Mesendoderm (in vitro differentiated cells): ENCODE measurements at regions not wholly inside any gene's neighbourhood (a gene's known extent, or its start where the extent isn't known, plus 50 kb on each side); places are given as distances from the start of the nearest gene placed in this dataset.
"Not testable (repeated sequence)": the region's sequence is repeated elsewhere in the genome, so short reads cannot be mapped to it uniquely, and the experiment has no call there.

Experiments used
- DNase-seq: peaks from one replicate; pipeline ENCODE4 v3.0.0; 2013
- H2AK5ac ChIP-seq: 2 replicates; pipeline ENCODE4 v1.6.1; 2013; ENCODE audit warnings: low read length, inconsistent platforms
- H2BK120ac ChIP-seq: 2 replicates; pipeline ENCODE4 v1.6.1; 2013; ENCODE audit warnings: low read depth, mild to moderate bottlenecking, low read length, moderate library complexity, mixed read lengths
- H2BK15ac ChIP-seq: replicated peaks from 2 replicates; pipeline ENCODE4 v1.6.1; 2013; ENCODE audit warnings: low read depth, mild to moderate bottlenecking, moderate library complexity
- H2BK5ac ChIP-seq: 2 replicates; pipeline ENCODE4 v1.6.1; 2013; ENCODE audit warnings: low read length, inconsistent platforms
- H3K18ac ChIP-seq: 2 replicates; pipeline ENCODE4 v1.6.1; 2013; ENCODE audit warnings: mild to moderate bottlenecking, low read length, mixed read lengths
- H3K23ac ChIP-seq: one replicate; pipeline ENCODE4 v1.6.1; 2013; ENCODE audit warnings: low read length
- H3K27ac ChIP-seq: 2 replicates; pipeline ENCODE4 v1.5.1; 2013; ENCODE audit warnings: low read depth, mild to moderate bottlenecking, inconsistent platforms, low read length, moderate library complexity
- H3K27me3 ChIP-seq: 2 replicates; pipeline ENCODE4 v1.6.1; 2013; ENCODE audit warnings: low read length, control low read depth, mild to moderate bottlenecking, inconsistent platforms; ENCODE audit not compliant: insufficient read depth, poor library complexity
- H3K36me3 ChIP-seq: 2 replicates; pipeline ENCODE4 v1.6.1; 2013; ENCODE audit warnings: low read length, inconsistent platforms; ENCODE audit not compliant: control insufficient read depth, insufficient read depth
- H3K4ac ChIP-seq: one replicate; pipeline ENCODE4 v1.6.1; 2013; ENCODE audit warnings: low read depth, mild to moderate bottlenecking, low read length, moderate library complexity
- H3K4me1 ChIP-seq: 2 replicates; pipeline ENCODE4 v1.6.1; 2013; ENCODE audit warnings: low read depth, low read length, inconsistent platforms; ENCODE audit not compliant: control insufficient read depth
- H3K4me2 ChIP-seq: 2 replicates; pipeline ENCODE4 v1.6.1; 2013; ENCODE audit warnings: low read length
- H3K4me3 ChIP-seq: 2 replicates; pipeline ENCODE4 v1.5.1; 2013; ENCODE audit warnings: mild to moderate bottlenecking, low read length
- H3K56ac ChIP-seq: one replicate; pipeline ENCODE4 v1.6.1; 2013; ENCODE audit warnings: low read length
- H3K79me1 ChIP-seq: 2 replicates; pipeline ENCODE4 v1.6.1; 2013; ENCODE audit warnings: low read length, inconsistent platforms
- H3K79me2 ChIP-seq: 2 replicates; pipeline ENCODE4 v1.6.1; 2013; ENCODE audit warnings: mild to moderate bottlenecking, low read length; ENCODE audit not compliant: control insufficient read depth, insufficient read depth
- H3K9ac ChIP-seq: 2 replicates; pipeline ENCODE4 v1.6.1; 2013; ENCODE audit warnings: low read length, inconsistent platforms
- H4K5ac ChIP-seq: one replicate; pipeline ENCODE4 v1.6.1; 2013; ENCODE audit warnings: low read length
- H4K8ac ChIP-seq: one replicate; pipeline ENCODE4 v1.6.1; 2013; ENCODE audit warnings: low read depth, mild to moderate bottlenecking, control low read depth, low read length, moderate library complexity
- WGBS: extraction: QIAGEN DNeasy Blood & Tissue Kit; methylation state at CpG from one replicate; pipeline ENCODE4 v1.1.7; 2013; ENCODE audit warnings: low lambda C conversion rate, missing lambda C conversion rate; ENCODE audit not compliant: insufficient coverage; ENCODE audit errors: extremely low coverage; 5-methylcytosine and 5-hydroxymethylcytosine counted together

- Histone ChIP-seq H3K18ac (no peak overlapping the region), H3K4ac (no peak overlapping the region), H3K4me1 (no peaks in the 10 kb centered on the region), H3K79me2 (no peaks in the 10 kb centered on the region), H3K4me3 (no peak overlapping the region), H2BK120ac (no peak overlapping the region), H2BK5ac (no peak overlapping the region), H3K9ac (no peak overlapping the region), H2BK15ac (no peak overlapping the region), H4K5ac (no peak overlapping the region), H2AK5ac (no peak overlapping the region), H3K36me3 (no peaks in the 10 kb centered on the region), H3K23ac (no peak overlapping the region), H4K8ac (no peak overlapping the region), H3K27ac (no peak overlapping the region), H3K79me1 (no peaks in the 10 kb centered on the region), H3K27me3 (no peaks in the 10 kb centered on the region), H3K56ac (no peak overlapping the region), H3K4me2 (no peak overlapping the region)
- no CpG with 5 or more reads among the region's 2 CpGs for WGBS
- DNase-seq: no peak
These were observed 127.5 kb upstream of the CCNG1 start for GRCh38 chr5:163309914-163310313.

- DNase-seq: no peak
- no peaks in the 10 kb centered on the region for H3K36me3 ChIP-seq
- H3K56ac ChIP-seq: no peak overlapping the region
- H3K4me3 ChIP-seq: no peak overlapping the region
- H2AK5ac ChIP-seq: no peak overlapping the region
- no peak overlapping the region for H3K23ac ChIP-seq
- no peaks in the 10 kb centered on the region for H3K79me2 ChIP-seq
- no peaks in the 10 kb centered on the region for H3K27me3 ChIP-seq
- H3K4me2 ChIP-seq: no peak overlapping the region
- no peak overlapping the region for H3K27ac ChIP-seq
- H3K9ac ChIP-seq: no peak overlapping the region
- WGBS: no CpG with 5 or more reads among the region's 1 CpG
- H2BK15ac ChIP-seq: no peak overlapping the region
- no peak overlapping the region for H3K18ac ChIP-seq
- H4K5ac ChIP-seq: no peak overlapping the region
- no peak overlapping the region for H2BK120ac ChIP-seq
- H3K4me1 ChIP-seq: no peaks in the 10 kb centered on the region
- H2BK5ac ChIP-seq: no peak overlapping the region
- H4K8ac ChIP-seq: no peak overlapping the region
- H3K79me1 ChIP-seq: no peaks in the 10 kb centered on the region
- H3K4ac ChIP-seq: no peak overlapping the region
These were observed 126.4 kb upstream of the CCNG1 start for GRCh38 chr5:163310997-163311396.

GRCh38 chr5:163312598-163312997 lies 124.8 kb upstream of the CCNG1 start:
- no peaks in the 10 kb centered on the region for H3K79me1 ChIP-seq
- no peak overlapping the region for H2BK15ac ChIP-seq
- H3K79me2 ChIP-seq: no peaks in the 10 kb centered on the region
- H3K36me3 ChIP-seq: no peaks in the 10 kb centered on the region
- H2BK5ac ChIP-seq: no peak overlapping the region
- no peaks in the 10 kb centered on the region for H3K4me1 ChIP-seq
- H3K4ac ChIP-seq: no peak overlapping the region
- H2BK120ac ChIP-seq: no peak overlapping the region
- no peak overlapping the region for H4K8ac ChIP-seq
- no peak overlapping the region for H3K56ac ChIP-seq
- DNase-seq: no peak
- H3K4me3 ChIP-seq: no peak overlapping the region
- H3K18ac ChIP-seq: no peak overlapping the region
- no peak overlapping the region for H3K9ac ChIP-seq
- no peak overlapping the region for H2AK5ac ChIP-seq
- H4K5ac ChIP-seq: no peak overlapping the region
- WGBS: no CpG with 5 or more reads among the region's 2 CpGs
- no peak overlapping the region for H3K4me2 ChIP-seq
- H3K23ac ChIP-seq: no peak overlapping the region
- H3K27ac ChIP-seq: no peak overlapping the region
- no peaks in the 10 kb centered on the region for H3K27me3 ChIP-seq

GRCh38 chr5:163313049-163313448 lies 124.3 kb upstream of the CCNG1 start:
- H3K4me1 ChIP-seq, H3K4me3 ChIP-seq, H3K4me2 ChIP-seq, H3K79me1 ChIP-seq, H3K18ac ChIP-seq, H2AK5ac ChIP-seq, H2BK15ac ChIP-seq, H3K36me3 ChIP-seq, H3K27ac ChIP-seq, H3K79me2 ChIP-seq, H4K8ac ChIP-seq, DNase-seq, H2BK120ac ChIP-seq, H3K4ac ChIP-seq, H2BK5ac ChIP-seq, H3K27me3 ChIP-seq, H4K5ac ChIP-seq, H3K23ac ChIP-seq, H3K9ac ChIP-seq, H3K56ac ChIP-seq: not testable (repeated sequence)
- WGBS: no CpG with 5 or more reads among the region's 7 CpGs

- not testable (repeated sequence) for H3K56ac ChIP-seq, H3K27ac ChIP-seq, H3K4me3 ChIP-seq, H3K4ac ChIP-seq, H2BK120ac ChIP-seq, H3K4me2 ChIP-seq, H3K4me1 ChIP-seq, DNase-seq, H3K9ac ChIP-seq, H2BK15ac ChIP-seq, H2BK5ac ChIP-seq, H3K79me2 ChIP-seq, H3K36me3 ChIP-seq, H3K79me1 ChIP-seq, H4K8ac ChIP-seq, H2AK5ac ChIP-seq, H3K23ac ChIP-seq, H3K18ac ChIP-seq, H3K27me3 ChIP-seq, H4K5ac ChIP-seq
- WGBS: no CpG with 5 or more reads among the region's 6 CpGs
These were observed 121.0 kb upstream of the CCNG1 start for GRCh38 chr5:163316374-163316773.

GRCh38 chr5:163318707-163319106 lies 118.7 kb upstream of the CCNG1 start:
- no peak overlapping the region for H2BK15ac ChIP-seq
- H2BK5ac ChIP-seq: no peak overlapping the region
- no CpG with 5 or more reads among the region's 14 CpGs for WGBS
- no peak overlapping the region for H3K4ac ChIP-seq
- no peak overlapping the region for H2BK120ac ChIP-seq
- H3K4me3 ChIP-seq: no peak overlapping the region
- H3K4me2 ChIP-seq: no peak overlapping the region
- H3K79me2 ChIP-seq: no peaks in the 10 kb centered on the region
- H3K36me3 ChIP-seq: no peaks in the 10 kb centered on the region
- DNase-seq: no peak
- H3K23ac ChIP-seq: no peak overlapping the region
- H3K9ac ChIP-seq: no peak overlapping the region
- H4K5ac ChIP-seq: no peak overlapping the region
- H3K79me1 ChIP-seq: no peaks in the 10 kb centered on the region
- H2AK5ac ChIP-seq: no peak overlapping the region
- no peaks in the 10 kb centered on the region for H3K27me3 ChIP-seq
- H4K8ac ChIP-seq: peak overlapping the region; percentile 39
- H3K56ac ChIP-seq: no peak overlapping the region
- H3K27ac ChIP-seq: no peak overlapping the region
- no peaks in the 10 kb centered on the region for H3K4me1 ChIP-seq
- H3K18ac ChIP-seq: no peak overlapping the region
